Effector memory CD8-positive, alpha-beta T cell (primary cell): ENCODE measurements at regions not wholly inside any gene's neighbourhood (a gene's known extent, or its start where the extent isn't known, plus 50 kb on each side); places are given as distances from the start of the nearest gene placed in this dataset.
"Not testable (repeated sequence)": the region's sequence is repeated elsewhere in the genome, so short reads cannot be mapped to it uniquely, and the experiment has no call there.

ENCODE experiments used
- ATAC-seq: fragments of 150-1000 bp; cut with Tn5 transposase; replicated peaks from 2 replicates; pipeline ENCODE4 v1.10.0; 2021; ENCODE audit warnings: mild to moderate bottlenecking, moderate library complexity
- DNase-seq, 3 experiments: peaks; one replicate each; pipeline ENCODE4 v3.0.0; 2021
- H3K27ac Mint-ChIP-seq, 2 donors: one replicate each; pipeline ENCODE4 v1.8.0; 2022; ENCODE audit warnings: mild to moderate bottlenecking in 2 of 2, mixed read lengths in 2 of 2, moderate library complexity in 2 of 2
- H3K27me3 Mint-ChIP-seq, 2 donors: one replicate each; pipeline ENCODE4 v1.8.0; 2022; ENCODE audit warnings: mixed read lengths in 2 of 2
- H3K36me3 Mint-ChIP-seq: one replicate; pipeline ENCODE4 v1.8.0; 2022; ENCODE audit warnings: mild to moderate bottlenecking, moderate library complexity, mixed read lengths; ENCODE audit not compliant: insufficient read depth
- H3K4me1 Mint-ChIP-seq, 2 donors: one replicate each; pipeline ENCODE4 v1.8.0; 2022; ENCODE audit warnings: low read depth in 2 of 2, mixed read lengths in 2 of 2
- H3K4me3 Mint-ChIP-seq, 2 donors: one replicate each; pipeline ENCODE4 v1.8.0; 2022; ENCODE audit warnings: mild to moderate bottlenecking in 2 of 2, mixed read lengths in 2 of 2, moderate library complexity in 2 of 2
- H3K9me3 Mint-ChIP-seq, 2 donors: one replicate each; pipeline ENCODE4 v1.8.0; 2022; ENCODE audit warnings: mixed read lengths in 2 of 2

DNA sequence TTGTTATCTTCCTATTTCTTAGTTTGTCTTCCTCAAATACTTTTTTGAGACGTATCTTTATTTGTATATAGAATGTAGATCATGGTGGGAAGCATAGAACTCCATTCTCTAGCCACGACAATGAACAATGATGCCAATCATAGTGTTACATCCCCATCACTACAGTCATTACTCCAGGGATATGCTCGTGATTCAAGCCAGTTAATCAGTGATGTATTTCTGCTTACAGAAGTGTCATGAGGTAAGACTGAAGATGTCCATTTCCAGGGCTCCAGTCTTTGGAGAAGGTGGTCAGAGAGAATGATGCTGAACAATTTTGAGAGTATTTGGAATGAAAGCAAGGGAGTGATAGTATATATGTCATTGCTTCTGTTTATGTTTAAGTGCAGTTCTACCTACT, 777.2 kb upstream of the TMEFF2 start:
- H3K9me3 Mint-ChIP-seq = peaks cover 0 to 2% of the 10 kb centered on the region in 2 donors
- no peak for DNase-seq
- H3K27me3 Mint-ChIP-seq = no peaks in the 10 kb centered on the region
- no peak overlapping the region for H3K27ac Mint-ChIP-seq
- no peak for ATAC-seq
- H3K4me3 Mint-ChIP-seq = no peak overlapping the region
- no peaks in the 10 kb centered on the region for H3K4me1 Mint-ChIP-seq
- H3K36me3 Mint-ChIP-seq = no peaks in the 10 kb centered on the region

DNA sequence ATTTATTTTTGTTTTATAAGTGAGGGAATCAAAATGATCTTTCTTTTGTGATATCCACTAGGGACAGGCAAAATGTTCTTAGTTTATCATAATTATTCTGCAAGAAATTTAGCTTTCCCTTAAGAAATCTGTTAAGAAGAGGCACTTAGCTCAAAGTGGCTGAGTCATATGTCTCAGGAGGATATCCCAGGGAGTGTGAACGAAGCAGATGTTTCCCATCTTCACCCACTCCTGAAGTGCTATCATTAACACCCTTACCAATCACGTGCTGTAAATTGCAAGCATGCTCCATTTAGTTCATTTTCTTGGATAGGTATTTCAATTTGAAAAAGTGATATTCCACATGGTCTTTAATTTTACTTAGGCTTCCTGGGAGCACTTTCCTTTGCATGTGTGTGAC, 774.3 kb upstream of the TMEFF2 start:
- H3K4me1 Mint-ChIP-seq = no peaks in the 10 kb centered on the region
- no peaks in the 10 kb centered on the region for H3K27me3 Mint-ChIP-seq
- DNase-seq = no peak
- no peak for ATAC-seq
- peaks cover 0 to 2% of the 10 kb centered on the region in 2 donors for H3K9me3 Mint-ChIP-seq
- no peaks in the 10 kb centered on the region for H3K36me3 Mint-ChIP-seq
- no peak overlapping the region for H3K4me3 Mint-ChIP-seq
- H3K27ac Mint-ChIP-seq = no peak overlapping the region

DNA sequence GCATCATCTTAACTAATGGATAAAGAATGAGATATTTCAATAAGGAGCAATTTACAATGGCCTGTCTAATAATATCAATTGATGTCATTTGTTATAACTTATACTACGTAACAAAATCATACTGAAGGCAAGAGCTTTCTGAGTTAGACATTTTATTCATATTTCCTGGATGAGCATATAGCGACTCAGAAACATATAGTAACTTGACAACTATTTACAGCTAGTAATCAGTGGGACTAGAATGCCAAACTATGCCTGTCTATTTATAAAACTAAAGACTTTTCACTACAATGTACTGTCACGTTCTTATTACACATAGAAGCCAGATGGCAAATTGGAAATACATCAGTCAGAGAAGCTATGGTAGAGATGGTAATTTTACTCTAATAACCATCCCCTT, 766.2 kb upstream of the TMEFF2 start:
- ATAC-seq = no peak
- Mint-ChIP-seq H3K4me3 (no peak overlapping the region), H3K4me1 (no peaks in the 10 kb centered on the region)

DNA sequence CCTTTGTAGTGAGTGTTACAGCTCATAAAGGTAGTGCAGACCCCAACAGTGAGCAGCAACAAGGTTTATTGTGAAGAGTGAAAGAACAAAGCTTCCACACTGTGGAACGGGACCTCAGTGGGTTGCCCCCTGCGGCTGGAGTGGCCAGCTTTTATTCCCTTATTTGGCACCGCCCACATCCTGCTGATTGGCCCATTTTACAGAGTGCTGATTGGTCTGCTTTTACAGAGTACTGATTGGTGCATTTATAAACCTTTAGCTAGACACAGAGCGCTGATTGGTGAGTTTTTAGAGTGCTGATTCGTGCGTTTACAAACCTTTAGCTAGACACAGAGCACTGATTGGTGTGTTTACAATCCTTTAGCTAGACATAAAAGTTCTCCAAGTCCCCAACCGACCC, 763.9 kb upstream of the TMEFF2 start:
- H3K4me1 Mint-ChIP-seq, H3K27me3 Mint-ChIP-seq, ATAC-seq, H3K36me3 Mint-ChIP-seq, H3K9me3 Mint-ChIP-seq, H3K4me3 Mint-ChIP-seq, H3K27ac Mint-ChIP-seq, DNase-seq: not testable (repeated sequence)

More for the DNA sequence above, 766.2 kb upstream of the TMEFF2 start:
- H3K27me3 Mint-ChIP-seq = no peaks in the 10 kb centered on the region
- H3K9me3 Mint-ChIP-seq = no peaks in the 10 kb centered on the region
- no peak overlapping the region for H3K27ac Mint-ChIP-seq
- no peaks in the 10 kb centered on the region for H3K36me3 Mint-ChIP-seq
- no peak for DNase-seq

DNA sequence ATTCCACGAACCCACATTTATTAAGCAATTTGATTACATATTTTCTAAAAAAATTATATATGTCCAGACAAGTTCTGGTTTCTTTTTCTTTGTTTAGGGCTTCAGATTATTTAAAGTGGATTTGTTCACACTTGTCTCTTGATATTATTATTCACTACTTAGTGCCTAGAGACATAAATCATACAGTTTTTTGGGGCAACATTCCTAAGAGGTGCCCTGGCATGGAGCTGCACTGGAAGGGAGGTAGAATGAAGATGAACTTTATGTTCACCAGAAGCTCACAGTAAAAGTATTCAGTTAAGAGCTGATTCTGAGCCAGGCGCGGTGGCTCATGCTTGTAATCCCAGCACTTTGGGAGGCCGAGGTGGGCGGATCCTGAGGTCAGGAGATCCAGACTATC, 762.7 kb upstream of the TMEFF2 start:
- H3K27me3 Mint-ChIP-seq = no peaks in the 10 kb centered on the region
- no peaks in the 10 kb centered on the region for H3K36me3 Mint-ChIP-seq
- peaks cover 0 to 3% of the 10 kb centered on the region in 2 donors for H3K9me3 Mint-ChIP-seq
- no peak for ATAC-seq
- H3K4me3 Mint-ChIP-seq = no peak overlapping the region
- no peaks in the 10 kb centered on the region for H3K4me1 Mint-ChIP-seq
- no peak for DNase-seq
- H3K27ac Mint-ChIP-seq = no peak overlapping the region

DNA sequence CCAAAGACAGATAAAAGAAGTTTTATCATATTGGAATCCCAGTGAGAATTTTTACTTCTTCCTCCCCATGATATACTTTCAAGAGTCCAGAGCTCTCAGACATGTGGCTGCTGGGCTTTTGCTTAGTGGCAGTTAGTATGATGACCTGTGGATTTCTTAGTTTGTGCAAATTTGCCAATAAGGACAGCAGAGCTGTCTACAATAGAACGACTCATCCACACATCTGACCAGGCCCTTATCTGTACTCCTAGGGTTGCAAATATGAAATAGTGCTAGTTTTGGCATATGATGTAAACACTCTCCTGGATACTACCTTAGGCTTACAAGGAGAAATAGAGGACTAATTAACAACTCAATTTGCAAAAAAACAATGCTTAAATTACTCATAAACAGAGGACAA, 758.4 kb upstream of the TMEFF2 start:
- Mint-ChIP-seq H3K9me3 (peaks cover 0 to 3% of the 10 kb centered on the region in 2 donors), H3K36me3 (no peaks in the 10 kb centered on the region), H3K4me1 (no peaks in the 10 kb centered on the region), H3K27me3 (no peaks in the 10 kb centered on the region), H3K27ac (no peak overlapping the region), H3K4me3 (no peak overlapping the region)
- DNase-seq = no peak
- ATAC-seq = no peak

DNA sequence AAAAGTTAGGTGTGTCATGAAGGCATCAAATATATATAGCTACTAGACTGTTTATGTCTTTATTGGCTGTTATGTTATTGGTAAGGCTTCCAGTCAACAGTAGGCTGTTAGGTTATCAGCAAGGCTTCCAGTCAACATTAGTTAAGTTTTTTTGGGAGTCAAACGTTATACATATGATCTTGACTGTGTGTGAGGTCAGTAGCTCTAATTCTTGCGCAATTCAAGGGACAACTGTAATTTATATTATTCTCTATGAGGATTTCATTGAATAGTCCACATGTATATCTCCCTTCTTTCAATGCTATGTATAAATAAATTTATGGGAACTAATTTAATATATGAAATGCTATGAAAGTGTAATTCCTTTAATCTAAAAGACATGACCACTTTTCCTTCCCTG, 757.5 kb upstream of the TMEFF2 start:
- no peak for DNase-seq
- H3K9me3 Mint-ChIP-seq = peaks cover 0 to 3% of the 10 kb centered on the region in 2 donors
- H3K4me3 Mint-ChIP-seq = no peak overlapping the region
- H3K36me3 Mint-ChIP-seq = no peaks in the 10 kb centered on the region
- no peak for ATAC-seq
- no peaks in the 10 kb centered on the region for H3K4me1 Mint-ChIP-seq
- no peak overlapping the region for H3K27ac Mint-ChIP-seq
- no peaks in the 10 kb centered on the region for H3K27me3 Mint-ChIP-seq

DNA sequence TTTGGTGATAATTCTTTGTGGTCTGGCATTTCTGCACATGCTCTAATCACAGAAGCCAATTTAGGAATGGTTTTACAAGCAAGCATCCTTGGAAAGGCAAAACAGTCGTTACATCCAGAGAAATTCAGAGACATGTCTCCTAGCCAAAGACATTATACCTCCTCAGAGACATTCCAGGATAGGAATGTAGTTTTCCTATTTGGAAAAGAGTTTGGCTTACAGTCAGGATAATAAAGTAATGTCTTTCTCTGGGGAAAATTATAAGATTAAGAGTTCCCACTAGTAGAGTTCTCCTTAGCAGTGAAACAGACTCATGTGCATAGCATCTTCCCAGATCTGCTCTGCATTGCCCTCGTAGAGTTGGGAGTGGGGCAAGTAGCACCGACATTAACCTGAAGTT, 753.6 kb upstream of the TMEFF2 start:
- no peaks in the 10 kb centered on the region for H3K27me3 Mint-ChIP-seq
- no peak for ATAC-seq
- H3K4me1 Mint-ChIP-seq = no peaks in the 10 kb centered on the region
- no peak overlapping the region for H3K4me3 Mint-ChIP-seq
- no peaks in the 10 kb centered on the region for H3K36me3 Mint-ChIP-seq
- no peak overlapping the region for H3K27ac Mint-ChIP-seq
- peaks cover 0 to 7% of the 10 kb centered on the region in 2 donors for H3K9me3 Mint-ChIP-seq
- no peak for DNase-seq

DNA sequence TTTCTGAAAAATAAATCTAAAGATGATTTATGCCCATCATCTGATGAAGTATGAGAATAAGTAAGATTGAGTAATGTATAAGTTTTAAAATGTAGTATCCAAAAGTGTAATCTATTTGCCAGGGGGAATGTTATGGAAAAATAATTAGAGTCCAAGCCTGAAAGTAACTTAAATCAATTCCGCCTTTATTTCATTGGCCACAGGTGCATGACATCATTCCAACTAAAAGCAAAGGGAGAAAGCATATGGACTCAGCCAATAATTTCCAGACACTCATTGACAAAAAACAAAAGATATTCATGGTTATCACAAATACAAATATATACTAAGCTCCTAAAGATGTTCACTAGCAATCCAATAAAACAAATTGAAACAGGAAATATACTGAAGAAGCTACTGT, 752.6 kb upstream of the TMEFF2 start:
- no peaks in the 10 kb centered on the region for H3K36me3 Mint-ChIP-seq
- no peak overlapping the region for H3K4me3 Mint-ChIP-seq
- H3K27me3 Mint-ChIP-seq = no peaks in the 10 kb centered on the region
- ATAC-seq = no peak
- no peak for DNase-seq
- H3K9me3 Mint-ChIP-seq = peaks cover 0 to 4% of the 10 kb centered on the region in 2 donors
- H3K4me1 Mint-ChIP-seq = no peaks in the 10 kb centered on the region
- H3K27ac Mint-ChIP-seq = no peak overlapping the region

DNA sequence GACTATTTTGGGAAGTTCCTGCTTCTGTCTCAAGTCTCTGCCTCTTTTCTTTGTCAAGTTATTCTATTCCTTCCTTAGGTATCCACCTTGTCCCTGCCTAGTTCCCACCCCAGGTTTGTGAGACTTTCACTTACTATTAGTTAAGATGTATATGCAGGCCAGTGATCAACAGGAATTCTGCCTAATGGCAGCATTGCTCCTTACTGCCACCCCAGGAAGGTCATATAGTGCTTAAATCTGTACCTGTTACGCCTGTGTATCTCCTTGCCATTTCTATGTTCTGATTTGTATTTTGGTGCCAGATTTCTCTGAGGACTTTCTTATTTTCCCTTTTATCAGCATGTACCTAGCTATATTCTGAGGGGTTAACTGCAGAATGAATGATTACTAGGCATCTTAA, 746.0 kb upstream of the TMEFF2 start:
- no peaks in the 10 kb centered on the region for H3K36me3 Mint-ChIP-seq
- DNase-seq = no peak
- no peaks in the 10 kb centered on the region for H3K4me1 Mint-ChIP-seq
- H3K27me3 Mint-ChIP-seq = no peaks in the 10 kb centered on the region
- no peak overlapping the region for H3K4me3 Mint-ChIP-seq
- no peak for ATAC-seq
- H3K27ac Mint-ChIP-seq = no peak overlapping the region
- peaks cover 10 to 20% of the 10 kb centered on the region in 2 donors for H3K9me3 Mint-ChIP-seq

DNA sequence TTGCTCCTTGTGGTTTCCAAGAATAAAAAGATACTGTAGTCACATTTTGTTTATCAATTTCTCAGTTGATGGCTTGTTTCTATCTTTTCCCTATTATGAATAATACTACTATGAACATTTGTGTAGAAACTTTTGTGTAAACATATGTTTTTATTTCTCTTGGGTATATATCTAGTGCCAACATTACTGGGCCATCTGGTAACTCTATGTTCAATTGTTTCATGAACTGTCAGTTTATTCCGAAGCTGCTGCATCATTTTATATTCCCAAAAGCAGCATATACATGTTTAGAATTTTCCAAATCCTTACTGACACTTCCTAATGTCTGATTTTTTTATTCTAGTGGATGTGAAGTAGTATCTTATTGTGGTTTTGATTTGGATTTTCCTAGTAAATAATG, 737.6 kb upstream of the TMEFF2 start:
- Mint-ChIP-seq H3K4me1 (no peaks in the 10 kb centered on the region), H3K36me3 (no peaks in the 10 kb centered on the region), H3K4me3 (no peak overlapping the region), H3K9me3 (peaks cover 15 to 16% of the 10 kb centered on the region in 2 donors), H3K27me3 (no peaks in the 10 kb centered on the region), H3K27ac (no peak overlapping the region)
- ATAC-seq (no peak), DNase-seq (no peak)

DNA sequence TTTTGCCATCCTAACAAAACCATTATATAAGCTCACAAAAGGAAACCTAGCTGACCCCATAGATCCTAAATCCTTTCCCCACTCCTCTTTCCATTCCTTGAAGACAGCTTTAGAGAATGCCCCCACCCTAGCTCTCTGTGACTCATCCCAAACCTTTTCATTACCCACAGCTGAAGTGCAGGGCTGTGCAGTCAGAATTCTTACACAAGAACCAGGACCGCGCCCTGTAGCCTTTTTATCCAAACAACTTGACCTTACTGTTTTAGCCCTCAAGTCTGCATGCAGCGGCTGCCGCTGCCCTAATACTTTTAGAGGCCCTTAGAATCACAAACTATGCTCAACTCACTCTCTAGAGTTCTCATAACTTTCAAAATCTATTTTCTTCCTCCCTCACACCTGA, 726.9 kb upstream of the TMEFF2 start:
- not testable (repeated sequence) for H3K27ac Mint-ChIP-seq, H3K4me1 Mint-ChIP-seq, H3K36me3 Mint-ChIP-seq, ATAC-seq, H3K4me3 Mint-ChIP-seq, H3K27me3 Mint-ChIP-seq, DNase-seq
- peaks cover 8 to 12% of the 10 kb centered on the region in 2 donors for H3K9me3 Mint-ChIP-seq

DNA sequence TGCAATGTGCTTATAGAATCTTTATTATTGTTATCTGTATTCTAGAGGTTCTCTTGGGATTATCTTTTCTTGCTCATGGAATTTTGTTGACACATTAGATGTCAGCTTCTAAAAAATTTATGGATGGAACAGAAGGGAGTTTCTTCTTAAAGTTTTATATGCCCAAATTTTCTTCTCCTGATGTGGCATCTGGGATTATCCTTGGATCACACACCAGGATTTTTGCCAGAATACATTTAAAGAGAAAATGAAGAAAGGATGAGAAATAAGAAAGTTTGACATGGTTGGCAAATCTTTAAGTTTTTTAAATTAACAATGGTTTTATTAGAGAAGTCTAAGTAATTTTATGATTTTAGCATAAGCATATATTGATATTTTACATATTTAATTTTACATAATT, 706.7 kb upstream of the TMEFF2 start:
- no peak overlapping the region for H3K27ac Mint-ChIP-seq
- H3K4me3 Mint-ChIP-seq = no peak overlapping the region
- H3K9me3 Mint-ChIP-seq = peaks cover 0 to 6% of the 10 kb centered on the region in 2 donors
- ATAC-seq = no peak
- H3K27me3 Mint-ChIP-seq = no peaks in the 10 kb centered on the region
- no peaks in the 10 kb centered on the region for H3K36me3 Mint-ChIP-seq
- no peaks in the 10 kb centered on the region for H3K4me1 Mint-ChIP-seq
- DNase-seq = no peak

DNA sequence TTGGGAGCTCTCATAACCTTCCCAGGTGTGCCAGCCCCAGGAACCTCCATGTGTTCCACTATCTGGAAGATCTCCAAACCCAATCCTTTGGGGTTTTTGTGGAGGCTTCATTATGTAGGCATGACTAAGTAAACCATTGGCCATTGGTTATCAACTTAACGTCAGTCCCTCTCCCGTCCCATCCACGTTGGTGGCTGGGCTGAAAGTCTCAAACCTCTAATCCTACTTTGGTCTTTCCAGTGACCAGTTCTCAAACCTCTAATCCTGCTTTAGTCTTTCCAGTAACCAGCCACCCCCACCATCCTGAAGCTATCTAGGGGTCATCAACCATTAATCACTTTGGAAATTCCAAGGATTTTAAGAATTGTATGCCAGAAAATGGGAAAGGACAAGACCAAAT, 704.7 kb upstream of the TMEFF2 start:
- Mint-ChIP-seq H3K27ac (no peak overlapping the region), H3K36me3 (no peaks in the 10 kb centered on the region), H3K4me3 (no peak overlapping the region)

DNA sequence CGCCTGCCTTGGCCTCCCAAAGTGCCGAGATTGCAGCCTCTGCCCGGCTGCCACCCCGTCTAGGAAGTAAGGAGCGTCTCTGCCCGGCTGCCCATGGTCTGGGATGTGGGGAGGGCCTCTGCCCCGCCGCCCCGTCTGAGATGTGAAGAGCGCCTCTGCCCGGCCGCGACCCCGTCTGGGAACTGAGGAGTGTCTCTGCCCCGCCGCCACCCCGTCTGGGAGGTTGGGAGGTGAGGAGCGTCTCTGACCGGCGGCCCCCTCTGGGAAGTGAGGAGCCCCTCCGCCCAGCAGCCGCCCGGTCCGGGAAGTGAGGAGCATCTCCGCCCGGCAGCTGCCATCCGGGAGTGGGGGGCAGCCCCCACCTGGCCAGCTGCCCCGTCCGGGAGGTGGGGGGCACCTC, 699.2 kb upstream of the TMEFF2 start:
- H3K4me1 Mint-ChIP-seq, ATAC-seq, H3K4me3 Mint-ChIP-seq, H3K27me3 Mint-ChIP-seq, H3K36me3 Mint-ChIP-seq, H3K27ac Mint-ChIP-seq, DNase-seq, H3K9me3 Mint-ChIP-seq: not testable (repeated sequence)

More for the DNA sequence above, 704.7 kb upstream of the TMEFF2 start:
- H3K4me1 Mint-ChIP-seq = no peaks in the 10 kb centered on the region
- no peak for DNase-seq
- no peak for ATAC-seq
- H3K9me3 Mint-ChIP-seq = peaks cover 0 to 2% of the 10 kb centered on the region in 2 donors
- H3K27me3 Mint-ChIP-seq = no peaks in the 10 kb centered on the region
